ENCODE measurements at regions not wholly inside any gene's neighbourhood (a gene's known extent, or its start where the extent isn't known, plus 50 kb on each side); places are given as distances from the start of the nearest gene placed in this dataset.

DNA sequence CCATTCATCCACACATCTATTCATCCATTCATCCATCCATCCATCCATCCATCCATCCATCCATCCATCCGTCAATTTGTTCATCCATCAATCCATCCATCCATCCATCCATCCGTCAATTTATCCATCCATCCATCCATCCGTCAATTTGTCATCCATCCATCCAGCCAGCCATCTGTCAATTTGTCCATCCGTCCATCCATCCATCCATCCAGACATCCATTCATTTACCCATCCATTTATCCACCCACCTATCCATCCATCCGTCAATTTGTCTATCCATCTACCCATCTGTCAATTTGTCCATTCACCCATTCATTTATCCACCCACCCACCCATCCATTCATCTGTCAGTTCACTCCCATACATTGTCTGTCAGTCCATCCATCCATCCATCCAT is 209.5 kb upstream of the ZNF536 start:
- no peaks in the 10 kb centered on the region for H3K36me3 Mint-ChIP-seq
- no peak overlapping the region for H3K27ac Mint-ChIP-seq
- H3K27me3 Mint-ChIP-seq = peaks cover 2% of the 10 kb centered on the region in 2 donors
- ChIA-PET CTCF (ENCODE audit: partially characterized antibody) (no interaction called here), POLR2A (ENCODE audit: partially characterized antibody) (no interaction called here)
- H3K4me3 Mint-ChIP-seq = no peak overlapping the region
- H3K4me3 ChIP-seq (ENCODE audit: low read length in 2 of 2) = no peak overlapping the region
- H3K36me3 ChIP-seq (ENCODE audit: insufficient read depth, low read length) = no peaks in the 10 kb centered on the region
- no peaks in the 10 kb centered on the region for H3K4me1 Mint-ChIP-seq
- intact Hi-C loops (cut with micrococcal nuclease) = no loop called here
- H3K9me3 Mint-ChIP-seq = peaks cover 0 to 3% (median 0%) of the 10 kb centered on the region in 8 donors
- no peak overlapping the region for H3K27ac ChIP-seq (ENCODE audit: low read depth, low read length)
- H3K9me3 ChIP-seq (ENCODE audit: control insufficient read depth in 1 of 2, low read length in 2 of 2) = no peaks in the 10 kb centered on the region
- H3K27me3 ChIP-seq (ENCODE audit: insufficient read depth, low read length) = no peaks in the 10 kb centered on the region
- no peak for DNase-seq
- no peaks in the 10 kb centered on the region for H3K4me1 ChIP-seq (ENCODE audit: insufficient read depth, low read length)

DNA sequence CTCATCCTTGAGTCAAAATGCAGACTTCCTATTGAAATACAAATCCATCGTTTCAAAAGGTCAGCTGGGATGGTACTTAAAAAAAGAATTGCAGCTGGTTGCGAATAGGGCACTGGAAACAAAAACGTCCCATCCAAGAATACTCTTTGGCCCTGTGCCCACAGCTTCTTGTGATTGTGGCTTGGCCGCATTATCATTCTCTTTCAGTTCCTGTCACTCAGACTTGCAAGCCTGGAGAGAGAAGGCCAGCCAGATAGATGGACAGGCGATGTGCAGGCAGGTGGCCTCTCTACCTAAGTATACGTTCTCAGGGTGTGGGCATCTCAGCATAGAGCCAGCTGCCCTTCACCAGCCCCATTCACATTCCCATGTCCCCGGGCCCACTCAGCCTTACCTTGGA is 208.5 kb upstream of the ZNF536 start:
- no peak overlapping the region for H3K4me3 ChIP-seq (ENCODE audit: low read length in 2 of 2)
- intact Hi-C loops (cut with micrococcal nuclease) = no loop called here
- H3K27me3 Mint-ChIP-seq = peaks cover 3 to 5% of the 10 kb centered on the region in 2 donors
- H3K36me3 ChIP-seq (ENCODE audit: insufficient read depth, low read length) = no peaks in the 10 kb centered on the region
- ChIA-PET CTCF (ENCODE audit: partially characterized antibody) (no interaction called here), POLR2A (ENCODE audit: partially characterized antibody) (no interaction called here)
- H3K27ac ChIP-seq (ENCODE audit: low read depth, low read length) = no peak overlapping the region
- DNase-seq = no peak
- no peaks in the 10 kb centered on the region for H3K27me3 ChIP-seq (ENCODE audit: insufficient read depth, low read length)
- no peak overlapping the region for H3K27ac Mint-ChIP-seq
- H3K9me3 Mint-ChIP-seq = peaks cover 0 to 3% (median 0%) of the 10 kb centered on the region in 8 donors
- no peaks in the 10 kb centered on the region for H3K36me3 Mint-ChIP-seq
- no peak overlapping the region for H3K4me3 Mint-ChIP-seq
- no peaks in the 10 kb centered on the region for H3K4me1 Mint-ChIP-seq
- no peaks in the 10 kb centered on the region for H3K4me1 ChIP-seq (ENCODE audit: insufficient read depth, low read length)
- no peaks in the 10 kb centered on the region for H3K9me3 ChIP-seq (ENCODE audit: control insufficient read depth in 1 of 2, low read length in 2 of 2)

DNA sequence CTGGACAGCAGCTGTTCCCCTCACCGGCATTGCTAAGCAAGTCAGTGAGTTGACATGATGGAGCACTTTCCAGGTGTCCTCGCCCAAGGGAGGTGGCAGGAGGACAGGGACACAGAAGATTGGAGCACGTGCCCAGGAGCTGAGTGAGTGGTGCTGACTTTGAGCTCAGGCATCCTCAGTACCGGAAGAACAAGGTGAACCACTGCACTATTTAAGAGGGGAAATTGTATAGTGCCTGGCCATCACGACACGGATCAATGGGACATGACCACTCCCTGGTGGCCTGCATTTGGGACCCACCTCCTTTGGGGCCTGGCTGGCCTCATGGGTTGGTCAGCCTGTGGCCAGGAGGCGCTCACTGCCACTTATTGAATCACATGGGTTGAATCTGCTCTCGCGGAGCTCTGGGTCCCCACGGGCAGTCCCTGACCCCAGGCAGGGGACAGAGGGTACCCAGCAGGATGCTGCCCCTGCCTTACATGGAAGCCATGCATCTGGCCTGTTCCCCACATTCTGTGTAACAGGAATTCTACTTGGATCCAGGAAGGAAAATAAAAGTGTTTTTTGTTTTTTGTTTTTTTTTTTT is 206.9 kb upstream of the ZNF536 start:
- intact Hi-C loops (cut with micrococcal nuclease) = no loop called here
- no peaks in the 10 kb centered on the region for H3K27me3 ChIP-seq (ENCODE audit: insufficient read depth, low read length)

DNA sequence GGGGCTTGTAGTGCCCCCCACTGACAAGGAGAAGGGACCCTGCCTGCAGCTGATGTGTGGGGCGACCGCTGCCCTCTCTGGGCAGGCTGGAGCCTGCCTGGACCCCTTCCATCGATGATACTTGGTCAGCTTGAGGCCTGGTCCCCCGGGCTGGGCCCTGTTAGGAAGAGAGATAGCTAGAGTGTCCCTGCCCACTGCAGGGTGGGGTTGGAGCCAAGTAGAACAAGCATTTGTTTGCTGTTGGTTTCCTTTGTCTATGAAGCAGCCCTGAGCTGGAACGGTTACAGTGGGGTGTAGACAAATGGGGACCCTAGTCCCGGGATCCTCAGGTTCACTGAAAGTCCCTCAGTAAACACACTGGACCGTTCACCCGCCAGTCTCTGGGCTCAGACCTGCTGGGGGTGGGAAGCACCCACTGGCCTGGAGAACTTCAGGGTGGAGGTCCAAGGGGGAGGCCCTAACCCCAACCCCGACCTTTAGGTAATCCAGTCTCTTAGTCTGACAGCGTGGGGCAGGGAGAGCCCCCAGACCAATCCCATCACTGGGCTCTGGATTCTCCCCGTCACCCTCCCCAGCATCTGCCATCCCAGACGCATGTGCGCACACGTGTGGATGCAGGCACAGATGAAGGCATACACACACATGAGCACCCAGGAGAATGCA is 204.8 kb upstream of the ZNF536 start:
- no peaks in the 10 kb centered on the region for H3K27me3 ChIP-seq (ENCODE audit: insufficient read depth, low read length)
- Mint-ChIP-seq H3K9me3 (peaks cover 0 to 3% (median 0%) of the 10 kb centered on the region in 8 donors), H3K4me1 (no peaks in the 10 kb centered on the region), H3K27ac (no peak overlapping the region), H3K36me3 (no peaks in the 10 kb centered on the region), H3K27me3 (peaks cover 3 to 5% of the 10 kb centered on the region in 2 donors), H3K4me3 (no peak overlapping the region)
- no peak overlapping the region for H3K4me3 ChIP-seq (ENCODE audit: low read length in 2 of 2)
- H3K9me3 ChIP-seq (ENCODE audit: control insufficient read depth in 1 of 2, low read length in 2 of 2) = no peaks in the 10 kb centered on the region
- H3K27ac ChIP-seq (ENCODE audit: low read depth, low read length) = no peak overlapping the region
- CTCF ChIA-PET (ENCODE audit: partially characterized antibody) = no interaction called here
- H3K36me3 ChIP-seq (ENCODE audit: insufficient read depth, low read length) = no peaks in the 10 kb centered on the region
- intact Hi-C loops (cut with micrococcal nuclease) = no loop called here
- no peak for DNase-seq
- no peaks in the 10 kb centered on the region for H3K4me1 ChIP-seq (ENCODE audit: insufficient read depth, low read length)
- POLR2A ChIA-PET (ENCODE audit: partially characterized antibody) = no interaction called here

More for the DNA sequence above, 206.9 kb upstream of the ZNF536 start:
- no peaks in the 10 kb centered on the region for H3K36me3 ChIP-seq (ENCODE audit: insufficient read depth, low read length)
- no peak overlapping the region for H3K27ac ChIP-seq (ENCODE audit: low read depth, low read length)
- H3K9me3 ChIP-seq (ENCODE audit: control insufficient read depth in 1 of 2, low read length in 2 of 2) = no peaks in the 10 kb centered on the region
- no peaks in the 10 kb centered on the region for H3K36me3 Mint-ChIP-seq
- no peak overlapping the region for H3K4me3 Mint-ChIP-seq
- CTCF ChIA-PET (ENCODE audit: partially characterized antibody) = no interaction called here
- H3K4me3 ChIP-seq (ENCODE audit: low read length in 2 of 2) = no peak overlapping the region
- DNase-seq = no peak
- peaks cover 3 to 5% of the 10 kb centered on the region in 2 donors for H3K27me3 Mint-ChIP-seq
- H3K4me1 ChIP-seq (ENCODE audit: insufficient read depth, low read length) = no peaks in the 10 kb centered on the region
- H3K4me1 Mint-ChIP-seq = no peaks in the 10 kb centered on the region
- H3K27ac Mint-ChIP-seq = no peak overlapping the region
- H3K9me3 Mint-ChIP-seq = peaks cover 0 to 3% (median 0%) of the 10 kb centered on the region in 8 donors
- POLR2A ChIA-PET (ENCODE audit: partially characterized antibody) = no interaction called here

DNA sequence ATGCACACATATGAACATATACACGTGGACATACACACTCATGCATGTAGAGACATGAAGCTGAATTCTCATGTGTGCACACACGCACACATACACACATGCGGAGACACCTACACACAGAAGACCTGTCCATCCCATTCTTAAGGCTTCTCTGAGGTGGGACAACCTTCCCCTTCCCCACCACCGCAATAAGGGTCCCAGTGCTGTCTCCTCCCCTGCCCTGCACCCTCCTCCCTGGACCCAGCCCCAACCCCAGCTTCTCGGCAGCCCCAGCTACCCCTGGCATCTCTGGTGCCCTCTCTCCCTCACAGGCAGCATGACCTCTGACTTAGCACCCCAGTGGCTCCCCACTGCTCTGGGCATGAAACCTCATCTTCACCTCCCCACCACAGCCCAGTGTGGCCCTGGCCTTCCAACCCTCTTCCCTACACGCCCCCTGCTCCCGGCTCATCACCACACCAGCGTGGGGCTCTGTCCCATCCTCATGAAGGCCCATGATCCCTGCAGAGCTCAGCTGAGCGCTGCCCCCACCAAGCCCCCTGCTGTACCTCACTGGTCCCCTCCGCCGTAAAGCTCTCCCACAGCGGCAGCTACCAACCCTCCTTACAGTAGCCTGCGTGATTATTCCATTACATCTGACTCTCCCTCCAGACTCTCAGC is 204.1 kb upstream of the ZNF536 start:
- DNase-seq = no peak
- no peaks in the 10 kb centered on the region for H3K9me3 Mint-ChIP-seq
- H3K27me3 Mint-ChIP-seq = peaks cover 2 to 5% of the 10 kb centered on the region in 2 donors
- no peak overlapping the region for H3K27ac ChIP-seq (ENCODE audit: low read depth, low read length)
- H3K36me3 ChIP-seq (ENCODE audit: insufficient read depth, low read length) = no peaks in the 10 kb centered on the region
- H3K36me3 Mint-ChIP-seq = no peaks in the 10 kb centered on the region
- no peaks in the 10 kb centered on the region for H3K4me1 ChIP-seq (ENCODE audit: insufficient read depth, low read length)
- no peak overlapping the region for H3K4me3 ChIP-seq (ENCODE audit: low read length in 2 of 2)
- POLR2A ChIA-PET (ENCODE audit: partially characterized antibody) = no interaction called here
- intact Hi-C loops (cut with micrococcal nuclease) = no loop called here
- no peaks in the 10 kb centered on the region for H3K4me1 Mint-ChIP-seq
- H3K9me3 ChIP-seq (ENCODE audit: control insufficient read depth in 1 of 2, low read length in 2 of 2) = no peaks in the 10 kb centered on the region
- no peaks in the 10 kb centered on the region for H3K27me3 ChIP-seq (ENCODE audit: insufficient read depth, low read length)
- H3K4me3 Mint-ChIP-seq = no peak overlapping the region
- CTCF ChIA-PET (ENCODE audit: partially characterized antibody) = no interaction called here
- no peak overlapping the region for H3K27ac Mint-ChIP-seq

DNA sequence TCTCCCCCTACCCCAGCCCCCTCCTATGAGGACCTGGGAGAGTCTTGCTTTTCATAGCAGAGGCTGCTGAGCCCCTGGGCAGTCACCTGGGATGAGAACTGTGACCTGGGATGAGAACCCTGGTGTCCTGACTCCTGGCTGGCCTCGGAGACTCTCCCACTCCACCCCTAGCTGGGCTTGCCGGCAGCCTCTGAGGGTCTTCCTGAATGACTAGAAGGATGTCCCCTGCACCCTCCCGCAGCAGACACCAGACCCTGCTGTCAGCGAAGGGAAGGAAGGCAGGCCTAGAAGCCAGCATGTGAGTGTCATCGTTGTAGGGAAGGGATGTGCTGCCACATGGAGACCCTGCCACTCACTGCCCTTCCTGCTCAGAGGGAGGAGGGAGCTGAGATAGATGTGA is 203.4 kb upstream of the ZNF536 start:
- Histone ChIP-seq H3K27ac (ENCODE audit: low read depth, low read length) (no peak overlapping the region), H3K27me3 (ENCODE audit: insufficient read depth, low read length) (no peaks in the 10 kb centered on the region), H3K4me1 (ENCODE audit: insufficient read depth, low read length) (no peaks in the 10 kb centered on the region), H3K9me3 (ENCODE audit: control insufficient read depth in 1 of 2, low read length in 2 of 2) (no peaks in the 10 kb centered on the region), H3K4me3 (ENCODE audit: low read length in 2 of 2) (no peak overlapping the region), H3K36me3 (ENCODE audit: insufficient read depth, low read length) (no peaks in the 10 kb centered on the region)
- POLR2A ChIA-PET (ENCODE audit: partially characterized antibody) = no interaction called here
- DNase-seq = no peak
- Mint-ChIP-seq H3K4me1 (no peaks in the 10 kb centered on the region), H3K9me3 (no peaks in the 10 kb centered on the region), H3K27me3 (peaks cover 2 to 5% of the 10 kb centered on the region in 2 donors), H3K36me3 (no peaks in the 10 kb centered on the region), H3K27ac (no peak overlapping the region), H3K4me3 (no peak overlapping the region)
- CTCF ChIA-PET (ENCODE audit: partially characterized antibody) = no interaction called here
- intact Hi-C loops (cut with micrococcal nuclease) = no loop called here

DNA sequence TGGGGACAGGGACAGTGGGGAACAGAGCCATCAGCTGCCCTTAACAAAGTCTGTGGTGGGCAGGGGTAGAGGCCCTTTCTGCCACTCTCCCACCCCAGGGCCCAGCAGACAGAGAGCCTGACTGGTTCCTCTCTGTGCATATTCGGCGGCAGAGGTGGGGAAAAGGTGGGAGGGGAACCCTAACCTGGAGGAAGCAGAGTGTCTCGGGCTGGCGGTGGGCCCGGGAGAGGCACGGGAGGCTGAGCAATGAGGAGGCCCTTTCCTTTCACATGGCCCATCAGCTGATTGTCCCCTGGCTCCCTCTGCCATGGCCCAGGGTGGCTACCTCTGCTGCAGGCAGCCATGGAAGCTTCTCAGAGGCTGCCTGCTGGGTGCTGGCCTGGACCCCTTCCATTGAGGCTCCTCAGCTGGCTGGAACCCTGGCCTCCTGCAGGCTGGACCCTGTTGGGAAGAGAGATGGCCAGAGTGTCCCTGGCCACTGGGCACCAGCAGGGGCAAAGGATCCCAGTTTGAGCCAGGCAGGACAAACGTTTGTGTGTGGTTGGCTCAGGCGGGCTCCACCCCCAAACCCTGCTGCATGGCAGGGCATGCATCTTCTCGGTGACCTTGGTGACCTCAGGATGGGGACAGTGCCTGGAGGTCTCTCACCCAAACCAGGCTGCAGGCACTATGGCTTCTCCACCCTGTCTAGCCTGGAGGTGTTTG is 202.8 kb upstream of the ZNF536 start:
- CTCF ChIA-PET (ENCODE audit: partially characterized antibody) = no interaction called here

More for the DNA sequence above, 202.8 kb upstream of the ZNF536 start:
- Mint-ChIP-seq H3K4me3 (no peak overlapping the region), H3K27ac (no peak overlapping the region), H3K9me3 (no peaks in the 10 kb centered on the region), H3K4me1 (no peaks in the 10 kb centered on the region), H3K36me3 (no peaks in the 10 kb centered on the region), H3K27me3 (peaks cover 2 to 5% of the 10 kb centered on the region in 2 donors)
- Histone ChIP-seq H3K4me3 (ENCODE audit: low read length in 2 of 2) (no peak overlapping the region), H3K27me3 (ENCODE audit: insufficient read depth, low read length) (no peaks in the 10 kb centered on the region), H3K4me1 (ENCODE audit: insufficient read depth, low read length) (no peaks in the 10 kb centered on the region), H3K36me3 (ENCODE audit: insufficient read depth, low read length) (no peaks in the 10 kb centered on the region), H3K27ac (ENCODE audit: low read depth, low read length) (no peak overlapping the region), H3K9me3 (ENCODE audit: control insufficient read depth in 1 of 2, low read length in 2 of 2) (no peaks in the 10 kb centered on the region)
- POLR2A ChIA-PET (ENCODE audit: partially characterized antibody) = no interaction called here
- DNase-seq = no peak
- intact Hi-C loops (cut with micrococcal nuclease) = no loop called here

All from CD4-positive, alpha-beta memory T cell (primary cell).